ENCODE measurements at regions not wholly inside any gene's neighbourhood (a gene's known extent, or its start where the extent isn't known, plus 50 kb on each side); places are given as distances from the start of the nearest gene placed in this dataset.

- Histone ChIP-seq H3K36me3 (ENCODE audit: control insufficient read depth in 5 of 5, insufficient read depth in 5 of 5, low read length in 5 of 5) (no peaks in the 10 kb centered on the region), H3K27me3 (ENCODE audit: control insufficient read depth in 5 of 5, insufficient read depth in 4 of 5, low read length in 5 of 5) (no peaks in the 10 kb centered on the region), H3K4me3 (ENCODE audit: low read depth in 1 of 5, low read length in 5 of 5) (no peak overlapping the region), H3K9ac (ENCODE audit: low read length in 5 of 5) (no peak overlapping the region), H3K4me1 (ENCODE audit: control insufficient read depth in 5 of 5, insufficient read depth in 5 of 5, low read length in 5 of 5) (peaks cover 0 to 18% (median 0%) of the 10 kb centered on the region in 5 donors), H3K9me3 (ENCODE audit: control insufficient read depth in 5 of 5, low read length in 5 of 5) (no peaks in the 10 kb centered on the region), H3K27ac (ENCODE audit: low read depth, low read length) (no peak overlapping the region)
These were observed 50.1 kb upstream of the SPTBN1 start for GRCh38 chr2:54406031-54406430.

Data from subcutaneous abdominal adipose tissue (tissue), 5 donors.